ENCODE measurements at regions not wholly inside any gene's neighbourhood (a gene's known extent, or its start where the extent isn't known, plus 50 kb on each side); places are given as distances from the start of the nearest gene placed in this dataset.

DNA sequence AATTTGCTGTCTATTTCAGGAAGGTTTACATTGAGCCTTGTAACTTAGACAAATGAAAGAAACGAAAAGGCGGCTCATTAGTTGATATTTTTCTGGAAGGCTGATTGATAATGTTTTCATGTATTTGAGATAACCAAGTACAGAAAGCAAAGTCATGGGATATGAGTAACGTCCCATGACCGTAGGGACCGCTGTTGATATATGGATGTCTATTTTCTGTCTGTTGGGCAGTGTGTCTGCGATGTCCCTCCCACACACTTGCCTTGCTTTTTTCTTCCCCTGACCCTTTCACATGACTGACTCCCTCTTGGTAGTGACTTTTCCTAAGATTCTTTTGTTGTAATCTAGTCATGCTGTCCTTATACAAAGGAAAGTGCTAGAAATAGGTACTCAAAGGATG is 57.0 kb upstream of the GPR158 start:
- H3K36me3 Mint-ChIP-seq (ENCODE audit: insufficient read depth) = no peaks in the 10 kb centered on the region
- no peak overlapping the region for H3K4me3 Mint-ChIP-seq (ENCODE audit: low read depth)
- TF ChIP-seq, protein P1, sequence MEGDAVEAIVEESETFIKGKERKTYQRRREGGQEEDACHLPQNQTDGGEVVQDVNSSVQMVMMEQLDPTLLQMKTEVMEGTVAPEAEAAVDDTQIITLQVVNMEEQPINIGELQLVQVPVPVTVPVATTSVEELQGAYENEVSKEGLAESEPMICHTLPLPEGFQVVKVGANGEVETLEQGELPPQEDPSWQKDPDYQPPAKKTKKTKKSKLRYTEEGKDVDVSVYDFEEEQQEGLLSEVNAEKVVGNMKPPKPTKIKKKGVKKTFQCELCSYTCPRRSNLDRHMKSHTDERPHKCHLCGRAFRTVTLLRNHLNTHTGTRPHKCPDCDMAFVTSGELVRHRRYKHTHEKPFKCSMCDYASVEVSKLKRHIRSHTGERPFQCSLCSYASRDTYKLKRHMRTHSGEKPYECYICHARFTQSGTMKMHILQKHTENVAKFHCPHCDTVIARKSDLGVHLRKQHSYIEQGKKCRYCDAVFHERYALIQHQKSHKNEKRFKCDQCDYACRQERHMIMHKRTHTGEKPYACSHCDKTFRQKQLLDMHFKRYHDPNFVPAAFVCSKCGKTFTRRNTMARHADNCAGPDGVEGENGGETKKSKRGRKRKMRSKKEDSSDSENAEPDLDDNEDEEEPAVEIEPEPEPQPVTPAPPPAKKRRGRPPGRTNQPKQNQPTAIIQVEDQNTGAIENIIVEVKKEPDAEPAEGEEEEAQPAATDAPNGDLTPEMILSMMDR (IDR thresholded peaks at IDR 0.05; ENCODE audit: unreplicated experiment) = no peak
- peaks cover 6% of the 10 kb centered on the region for H3K9me3 Mint-ChIP-seq (ENCODE audit: low read depth)
- peaks cover 8% of the 10 kb centered on the region for H3K4me1 Mint-ChIP-seq (ENCODE audit: low read depth)
- DNase-seq (ENCODE audit: low spot score, unreplicated experiment) = no peak
- peaks cover 7% of the 10 kb centered on the region for H3K27me3 Mint-ChIP-seq
- no peak overlapping the region for H3K27ac Mint-ChIP-seq

DNA sequence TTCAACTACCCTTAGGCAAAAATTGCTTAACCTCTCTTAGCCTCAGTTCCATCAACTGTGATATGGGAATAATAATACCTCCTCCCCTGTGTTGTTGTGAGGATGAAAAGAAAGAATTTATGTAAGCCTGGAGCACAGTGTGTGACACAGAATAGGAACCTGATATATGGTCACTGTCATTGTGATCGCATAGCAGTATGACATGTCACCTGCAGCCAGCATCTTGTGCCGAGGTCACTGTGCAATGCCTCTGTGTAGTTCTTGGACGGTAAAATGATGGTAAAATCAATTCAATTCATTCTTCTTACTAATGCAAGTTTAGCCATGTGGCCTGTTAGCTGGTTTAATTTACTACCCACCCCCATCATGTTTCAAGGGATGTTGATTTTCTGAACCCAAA is 54.6 kb upstream of the GPR158 start:
- Mint-ChIP-seq H3K27ac (no peak overlapping the region), H3K9me3 (ENCODE audit: low read depth) (peaks cover 6% of the 10 kb centered on the region), H3K36me3 (ENCODE audit: insufficient read depth) (no peaks in the 10 kb centered on the region), H3K27me3 (peaks cover 4% of the 10 kb centered on the region), H3K4me3 (ENCODE audit: low read depth) (no peak overlapping the region), H3K4me1 (ENCODE audit: low read depth) (peaks cover 4% of the 10 kb centered on the region)
- no peak for DNase-seq (ENCODE audit: low spot score, unreplicated experiment)
- TF ChIP-seq, protein P1 (IDR thresholded peaks at IDR 0.05; ENCODE audit: unreplicated experiment) = no peak

Data from progenitor cell of endocrine pancreas (in vitro differentiated cells).